ENCODE measurements at regions not wholly inside any gene's neighbourhood (a gene's known extent, or its start where the extent isn't known, plus 50 kb on each side); places are given as distances from the start of the nearest gene placed in this dataset.
"Not testable (repeated sequence)": the region's sequence is repeated elsewhere in the genome, so short reads cannot be mapped to it uniquely, and the experiment has no call there.

DNA sequence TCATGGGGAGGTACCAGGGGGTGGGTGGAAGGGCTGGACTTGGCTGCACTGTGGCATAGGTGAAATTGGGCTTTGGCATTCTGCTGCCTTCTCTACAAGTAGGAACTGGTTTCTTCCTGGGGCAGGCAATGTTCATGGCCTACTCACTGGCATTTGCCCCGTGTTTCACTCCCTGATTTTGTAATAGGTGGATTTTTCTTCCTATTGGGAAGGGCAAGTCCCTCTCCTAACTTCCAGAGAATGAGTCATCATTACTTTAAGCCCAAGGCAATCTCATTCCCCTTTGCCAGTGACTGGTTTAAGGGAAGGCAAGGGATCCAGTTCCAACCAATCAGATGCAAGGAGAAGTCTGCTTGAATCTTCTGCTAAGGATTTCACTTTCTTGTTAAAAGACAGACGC, 67.9 kb upstream of the ANKRD55 start:
- H3K27ac ChIP-seq (ENCODE audit: low read depth, low read length) = no peak overlapping the region
- WGBS, 3 donors = 81 to 96% (median 81%) methylated on average over 2 of the region's 2 CpGs

DNA sequence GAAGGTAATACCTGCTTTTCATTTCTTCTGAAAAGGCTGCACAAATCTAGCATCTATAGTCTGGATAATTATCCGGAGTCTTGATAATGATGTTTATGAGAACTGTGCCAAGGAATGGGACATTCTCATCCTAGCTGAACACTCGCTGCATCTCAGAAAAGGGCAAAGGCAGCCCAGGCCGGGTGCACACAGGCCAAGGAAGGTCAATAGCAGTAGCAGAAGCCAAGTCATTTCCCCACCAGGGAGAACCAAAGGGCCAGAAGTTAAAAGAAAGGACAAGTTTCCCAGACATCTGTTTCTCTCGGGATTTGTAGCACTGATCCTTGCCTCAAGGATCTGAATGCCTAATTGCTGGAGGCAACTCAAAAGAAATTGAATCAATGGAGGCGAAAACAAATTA, 66.1 kb upstream of the ANKRD55 start:
- WGBS, 3 donors = 51 to 65% (median 61%) methylated on average over 5 of the region's 5 CpGs
- no peak overlapping the region for H3K27ac ChIP-seq (ENCODE audit: low read depth, low read length)

DNA sequence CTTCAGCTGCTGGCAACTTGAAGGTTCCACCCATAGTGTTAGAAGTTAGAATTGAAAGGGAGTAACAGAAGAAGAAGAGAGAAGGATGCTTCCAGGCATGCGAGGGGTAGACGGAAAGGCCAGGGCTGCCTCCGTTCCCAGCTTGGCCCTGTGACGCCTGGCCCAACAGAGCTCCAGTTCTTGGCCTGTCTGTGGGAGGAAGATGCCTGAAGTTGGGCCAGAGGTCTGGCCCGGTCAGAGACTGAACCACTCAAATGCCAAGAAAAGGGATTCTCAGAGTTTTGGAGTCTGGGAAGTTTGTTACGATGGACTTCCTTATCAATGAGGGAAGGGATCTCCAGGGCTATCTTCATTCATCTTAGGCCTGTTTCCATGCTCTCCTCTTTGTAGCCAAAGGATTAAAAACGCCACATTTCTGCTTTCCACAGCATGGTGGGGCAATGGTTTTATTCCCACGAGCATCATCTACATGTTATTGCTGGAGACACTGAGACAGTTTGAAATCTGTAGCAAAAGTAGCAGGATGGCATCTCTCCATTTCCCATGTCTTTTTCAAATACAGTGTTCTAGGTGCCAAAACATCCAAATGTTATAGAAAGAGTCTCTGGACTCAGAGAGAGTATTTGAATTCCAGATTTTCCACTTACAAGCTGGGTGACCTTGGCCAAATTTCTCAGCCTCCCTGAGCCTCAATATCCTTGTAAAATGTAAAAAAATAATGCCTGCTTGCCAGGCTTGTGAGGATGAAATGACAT, 65.4 kb upstream of the ANKRD55 start:
- H3K27ac ChIP-seq (ENCODE audit: low read depth, low read length) = peak overlapping the region; percentile 48
- 54 to 80% (median 57%) methylated on average over 8 of the region's 8 CpGs for whole genome bisulfite sequencing, 3 donors

DNA sequence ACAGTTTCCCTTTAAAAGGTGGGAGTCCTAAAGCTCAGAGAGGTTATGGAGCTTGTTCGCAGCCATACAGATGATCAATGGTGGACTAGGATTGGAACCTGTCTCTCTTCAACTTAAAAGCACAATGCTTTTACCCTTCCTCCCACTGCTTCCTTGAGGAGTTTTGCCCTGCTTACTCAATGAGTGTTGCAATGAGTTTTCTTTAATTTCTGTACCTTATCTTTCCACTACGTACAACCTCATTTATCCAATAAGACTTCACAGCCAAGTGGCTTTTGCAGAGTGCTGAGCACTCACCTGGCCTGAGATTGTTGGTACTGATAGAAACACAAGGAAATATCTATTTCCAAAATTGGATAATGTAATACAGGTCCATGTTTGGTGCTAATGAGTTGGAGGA, 64.7 kb upstream of the ANKRD55 start:
- WGBS, 3 donors = 41 to 54% (median 53%) methylated on average over 2 of the region's 2 CpGs

DNA sequence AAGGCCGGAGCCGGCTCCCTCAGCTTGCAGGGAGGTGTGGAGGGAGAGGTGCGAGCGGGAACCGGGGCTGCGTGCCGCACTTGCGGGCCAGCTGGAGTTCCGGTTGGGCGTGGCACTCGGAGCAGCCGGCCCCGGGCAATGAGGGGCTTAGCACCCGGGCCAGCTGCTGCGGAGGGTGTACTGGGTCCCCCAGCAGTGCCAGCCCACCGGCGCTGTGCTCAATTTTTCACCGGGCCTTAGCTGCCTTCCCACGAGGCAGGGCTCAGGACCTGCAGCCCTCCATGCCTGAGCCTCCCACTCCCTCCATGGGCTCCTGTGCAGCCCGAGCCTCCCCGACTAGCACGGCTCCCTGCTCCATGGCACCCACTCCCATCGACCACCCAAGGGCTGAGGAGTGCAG, 62.2 kb upstream of the ANKRD55 start:
- not testable (repeated sequence) for H3K27ac ChIP-seq (ENCODE audit: low read depth, low read length)
- 95 to 96% (median 96%) methylated on average over 17 to 23 of the region's 23 CpGs for WGBS, 3 donors

More for the DNA sequence above, 64.7 kb upstream of the ANKRD55 start:
- H3K27ac ChIP-seq (ENCODE audit: low read depth, low read length) = no peak overlapping the region

DNA sequence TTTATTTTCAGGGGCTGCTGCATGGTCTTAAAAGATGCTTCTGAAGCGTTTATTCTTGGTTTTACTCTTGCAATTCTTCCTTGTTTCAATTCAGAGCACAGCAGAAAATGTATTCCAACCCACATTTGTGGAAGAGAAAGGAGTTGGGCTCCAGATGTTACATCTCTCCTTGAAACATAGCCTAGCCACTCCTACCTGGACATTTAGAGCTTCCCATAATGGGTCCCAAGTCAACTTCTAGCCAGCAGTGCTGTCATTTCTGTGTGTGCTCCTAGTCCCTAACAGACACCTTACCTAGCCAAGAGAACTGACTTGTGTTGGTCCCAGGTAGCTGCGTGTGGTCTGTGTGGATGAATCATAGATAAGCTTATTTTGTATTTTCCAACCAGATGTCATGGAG, 61.2 kb upstream of the ANKRD55 start:
- WGBS, 3 donors = 82 to 95% (median 87%) methylated on average over 2 of the region's 2 CpGs
- H3K27ac ChIP-seq (ENCODE audit: low read depth, low read length) = no peak overlapping the region

DNA sequence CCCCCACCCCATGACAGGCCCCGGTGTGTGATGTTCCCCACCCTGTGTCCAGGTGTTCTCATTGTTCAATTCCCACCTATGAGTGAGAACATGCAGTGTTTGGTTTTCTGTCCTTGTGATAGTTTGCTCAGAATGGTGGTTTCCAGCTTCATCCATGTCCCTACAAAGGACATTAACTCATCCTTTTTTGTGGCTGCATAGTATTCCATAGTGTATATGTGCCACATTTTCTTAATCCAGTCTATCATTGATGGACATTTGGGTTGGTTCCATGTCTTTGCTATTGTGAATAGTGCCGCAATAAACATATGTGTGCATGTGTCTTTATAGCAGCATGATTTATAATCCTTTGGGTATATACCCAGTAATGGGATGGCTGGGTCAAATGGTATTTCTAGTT, 59.7 kb upstream of the ANKRD55 start:
- H3K27ac ChIP-seq (ENCODE audit: low read depth, low read length) = not testable (repeated sequence)
- WGBS, 3 donors = 88 to 98% (median 93%) methylated on average over 2 of the region's 2 CpGs

DNA sequence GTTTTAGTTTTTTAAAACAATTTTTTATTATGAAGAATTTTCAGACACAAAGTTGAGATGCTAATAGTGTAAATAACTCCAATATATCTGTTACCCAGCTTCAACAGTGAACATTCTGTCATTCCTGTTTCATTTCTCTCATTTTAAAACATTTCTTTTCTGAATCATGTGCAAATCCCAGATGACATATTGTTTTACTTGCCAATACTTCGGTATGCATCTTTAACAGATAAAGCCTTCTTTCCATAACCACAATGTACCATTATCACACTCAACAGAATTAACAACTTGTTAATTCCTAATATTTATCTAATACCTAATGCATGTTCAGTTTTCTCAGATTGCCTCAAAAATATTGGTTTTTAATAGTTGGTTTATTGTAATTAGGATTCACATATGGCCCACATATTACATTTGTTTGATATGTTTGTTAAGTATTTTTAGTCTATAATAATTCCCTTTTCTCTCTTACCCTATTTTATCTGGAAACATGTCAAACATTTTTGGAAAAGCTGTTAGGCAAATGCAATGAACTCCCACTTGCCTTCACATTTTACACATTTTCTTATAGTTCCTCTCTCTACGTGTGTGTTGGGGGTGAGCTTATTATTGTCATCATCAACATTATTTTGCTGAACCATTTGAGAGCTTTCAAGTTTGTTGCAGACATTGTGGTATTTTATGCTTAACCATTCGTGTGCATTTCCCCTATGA, 58.7 kb upstream of the ANKRD55 start:
- no peak overlapping the region for H3K27ac ChIP-seq (ENCODE audit: low read depth, low read length)
- WGBS, 3 donors = 65 to 79% (median 70%) methylated on average over 3 of the region's 3 CpGs

DNA sequence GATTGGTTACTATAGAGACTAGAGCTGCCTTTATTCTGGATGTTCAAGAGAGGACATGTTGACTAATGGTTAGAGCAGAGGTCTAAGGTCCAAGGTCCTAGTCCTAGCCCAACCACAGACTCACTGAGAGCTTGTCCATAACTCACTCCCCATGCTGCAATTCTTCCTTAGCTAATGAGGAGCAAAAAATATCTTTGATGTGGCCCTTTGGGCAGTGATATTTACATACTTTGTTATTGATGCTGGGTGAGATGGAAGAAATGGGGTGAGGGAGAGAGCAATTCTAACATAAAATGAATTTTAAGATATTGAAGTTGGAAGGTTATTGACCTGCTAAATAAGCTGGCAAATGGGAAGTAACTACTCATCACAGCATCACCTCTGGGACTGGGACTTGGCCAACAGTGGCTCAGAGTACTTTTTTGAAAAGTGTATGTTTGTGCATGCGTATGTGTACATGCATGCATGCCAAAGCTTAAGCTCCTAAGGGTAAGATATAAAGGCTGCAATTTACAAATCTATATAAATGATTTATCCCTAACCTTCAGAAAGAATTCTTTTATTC, 58.0 kb upstream of the ANKRD55 start:
- no peak overlapping the region for H3K27ac ChIP-seq (ENCODE audit: low read depth, low read length)
- 80 to 96% (median 91%) methylated on average over 1 of the region's 1 CpG for WGBS, 3 donors

DNA sequence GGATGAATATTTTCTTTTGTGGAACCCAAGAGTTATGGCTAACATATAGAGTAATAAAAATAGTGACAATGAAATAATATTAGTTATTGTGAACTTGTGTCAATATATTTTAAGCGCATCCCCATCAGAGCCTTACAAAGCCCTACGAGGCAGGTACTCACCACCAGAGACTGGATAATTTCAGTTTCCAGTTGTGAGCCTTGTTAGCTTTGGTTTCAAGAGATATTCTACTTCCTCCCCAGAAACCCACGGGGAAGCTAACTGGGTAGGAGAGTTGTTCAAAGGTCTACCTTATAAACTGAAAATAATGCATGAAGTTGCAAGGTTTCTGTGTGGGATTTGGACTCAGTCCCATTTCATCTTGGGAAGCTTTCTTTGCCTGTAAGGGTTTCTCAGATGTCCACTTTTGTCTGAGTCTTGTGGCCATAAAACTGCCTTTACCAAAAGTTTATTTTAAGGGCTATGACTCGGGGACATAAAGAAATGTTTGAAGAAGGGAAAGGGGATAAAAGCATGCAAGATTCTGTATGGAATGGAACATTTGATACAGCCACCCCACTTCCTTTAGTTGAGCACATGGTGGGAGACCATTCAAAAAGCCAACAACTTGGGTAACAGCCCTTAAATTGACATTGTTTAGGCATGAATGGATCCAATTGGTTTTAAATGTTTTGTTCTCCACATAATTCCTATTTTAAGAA, 57.4 kb upstream of the ANKRD55 start:
- 77 to 81% (median 79%) methylated on average over 4 of the region's 4 CpGs for WGBS, 3 donors
- no peak overlapping the region for H3K27ac ChIP-seq (ENCODE audit: low read depth, low read length)

DNA sequence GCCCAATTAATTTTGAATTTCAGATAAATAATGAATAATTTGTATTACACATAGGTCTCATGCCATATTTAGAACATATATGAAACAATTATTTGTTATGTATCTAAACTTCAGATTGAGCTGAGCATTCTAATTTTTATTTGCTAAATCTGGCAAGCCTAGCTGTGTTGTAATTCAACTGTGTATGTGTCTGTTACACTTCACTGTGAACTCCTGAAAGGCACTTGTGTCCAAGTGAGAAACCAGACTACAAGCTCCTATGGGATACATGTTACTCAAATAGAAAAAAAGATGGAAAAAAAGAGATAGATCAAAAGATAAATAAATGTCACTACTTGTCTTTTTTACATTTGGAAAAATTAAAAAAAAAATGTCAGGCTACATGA, 56.5 kb upstream of the ANKRD55 start:
- no peak overlapping the region for H3K27ac ChIP-seq (ENCODE audit: low read depth, low read length)

DNA sequence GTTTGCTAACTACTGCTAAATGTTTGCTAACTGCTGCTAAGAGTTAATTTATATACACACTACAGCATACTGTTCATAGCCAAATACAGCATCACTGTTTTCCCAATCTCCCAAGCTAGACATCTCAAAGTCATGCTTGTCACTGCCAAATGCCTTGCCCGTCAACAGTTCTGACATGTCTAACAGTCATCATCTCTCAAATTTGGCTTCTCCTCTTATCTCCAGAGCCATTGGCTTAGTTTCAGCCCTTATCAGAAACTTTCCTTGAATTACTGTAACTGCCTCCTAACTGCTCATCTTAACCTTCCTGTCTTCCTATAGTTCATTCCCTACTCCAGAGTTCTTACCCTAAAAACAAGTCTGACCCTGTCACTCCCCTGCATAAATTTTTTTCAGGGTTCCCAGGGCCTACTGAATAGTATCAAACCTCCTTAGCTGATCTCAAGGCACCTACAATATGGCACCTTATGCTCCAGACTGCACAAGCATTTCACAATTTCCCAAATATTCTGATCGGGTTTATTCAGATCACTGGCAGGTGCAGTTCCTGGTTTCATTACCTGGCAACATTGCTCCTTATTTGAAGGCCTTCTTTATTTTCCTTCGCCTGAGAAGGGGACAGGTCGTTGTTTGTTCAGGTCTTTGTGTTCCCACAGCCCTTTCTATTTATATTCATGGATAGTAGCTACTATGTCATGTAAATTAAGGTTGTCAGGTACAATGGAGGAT, 55.9 kb upstream of the ANKRD55 start:
- WGBS, 3 donors = 45 to 91% (median 90%) methylated on average over 4 of the region's 4 CpGs

DNA sequence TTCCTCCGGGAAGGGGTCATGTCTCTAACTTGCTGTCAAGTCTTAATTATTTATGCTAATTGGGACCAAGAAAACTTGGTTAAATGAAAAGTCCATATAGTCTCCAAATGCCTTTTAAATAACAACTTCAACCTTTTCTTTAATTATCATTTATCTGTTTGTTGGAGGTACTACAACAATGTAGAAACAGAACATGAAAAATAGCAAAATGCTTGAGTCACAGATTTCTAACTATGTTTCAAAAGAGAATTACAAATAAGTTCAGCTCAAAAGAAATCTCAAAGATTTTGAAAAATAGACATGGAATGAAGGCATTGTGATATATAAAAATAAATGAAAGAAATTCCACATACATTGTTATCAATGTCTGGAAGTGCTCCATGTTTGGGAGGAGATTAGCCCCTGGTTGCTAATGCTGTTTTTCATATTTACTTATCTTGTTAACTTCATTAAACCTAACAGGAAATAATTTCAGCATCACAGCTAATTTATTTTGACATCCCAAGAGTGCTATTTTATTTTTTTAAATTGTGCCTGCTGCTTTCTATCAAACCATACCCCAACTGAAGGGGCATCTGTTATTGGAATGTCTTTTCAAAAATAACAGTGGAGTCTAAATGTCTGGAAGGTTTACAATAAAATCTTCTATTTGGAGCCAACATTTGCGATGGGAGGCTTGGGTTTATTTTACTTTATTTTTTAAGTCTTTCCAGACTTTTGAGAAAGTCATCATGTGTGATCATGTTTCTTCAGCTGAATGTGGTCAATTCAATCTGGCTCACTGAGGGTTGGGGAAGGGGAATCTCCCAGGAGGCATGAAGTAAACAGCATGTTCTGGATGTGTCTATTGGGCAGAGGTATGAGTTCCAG, 53.1 kb upstream of the ANKRD55 start:
- no peak overlapping the region for H3K27ac ChIP-seq (ENCODE audit: low read depth, low read length)
- WGBS, 3 donors = 62 to 71% (median 70%) methylated on average over 2 of the region's 2 CpGs

More for the DNA sequence above, 55.9 kb upstream of the ANKRD55 start:
- no peak overlapping the region for H3K27ac ChIP-seq (ENCODE audit: low read depth, low read length)

DNA sequence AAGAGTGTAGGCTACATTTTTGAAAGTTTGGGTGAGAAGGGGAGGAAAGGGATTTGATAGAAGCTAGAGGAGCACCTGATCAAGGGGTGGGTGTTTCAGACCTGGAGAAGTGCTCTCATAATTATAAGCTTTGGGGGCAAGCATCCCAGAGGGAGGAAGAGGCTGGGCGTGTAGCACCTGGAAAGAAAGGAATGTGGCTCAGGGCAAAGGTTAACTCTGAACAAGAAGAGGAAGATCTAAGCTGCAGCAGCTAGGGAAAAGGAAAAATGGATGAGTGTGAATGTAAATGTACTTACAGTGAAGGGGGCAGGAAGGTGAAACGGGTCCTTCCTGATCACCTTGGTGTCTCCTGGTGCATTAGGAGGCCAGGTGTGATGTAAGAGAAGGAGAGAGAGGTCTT, 49.8 kb upstream of the ANKRD55 start:
- H3K27ac ChIP-seq (ENCODE audit: low read depth, low read length) = no peak overlapping the region
- WGBS, 3 donors = 69 to 95% (median 88%) methylated on average over 2 of the region's 2 CpGs
